A172 (cell line): ENCODE measurements at regions not wholly inside any gene's neighbourhood (a gene's known extent, or its start where the extent isn't known, plus 50 kb on each side); places are given as distances from the start of the nearest gene placed in this dataset.

Source experiments
- DNase-seq: peaks from one replicate; pipeline ENCODE4 v3.0.0-alpha.2; 2015; ENCODE audit warnings: low spot score

DNA sequence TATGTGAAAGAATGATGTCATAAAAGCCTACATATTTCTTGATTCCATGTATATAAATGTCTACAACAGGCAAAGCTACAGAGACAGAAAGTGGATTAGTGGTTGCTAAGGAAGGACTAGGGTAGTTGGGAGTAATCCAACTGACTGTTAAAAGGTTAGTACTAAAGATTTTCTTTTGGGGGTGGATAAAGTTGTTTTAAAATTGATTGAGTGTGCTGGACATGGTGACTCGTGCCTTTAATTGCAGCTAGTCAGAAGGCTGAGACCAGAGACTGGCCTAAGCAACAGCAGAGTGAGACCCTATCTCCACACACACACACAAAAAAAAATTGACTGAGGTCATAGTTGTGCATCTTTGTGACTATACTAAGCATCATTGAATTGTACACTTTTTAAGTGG, 234.3 kb downstream of the C12orf50 start:
- no peak for DNase-seq

DNA sequence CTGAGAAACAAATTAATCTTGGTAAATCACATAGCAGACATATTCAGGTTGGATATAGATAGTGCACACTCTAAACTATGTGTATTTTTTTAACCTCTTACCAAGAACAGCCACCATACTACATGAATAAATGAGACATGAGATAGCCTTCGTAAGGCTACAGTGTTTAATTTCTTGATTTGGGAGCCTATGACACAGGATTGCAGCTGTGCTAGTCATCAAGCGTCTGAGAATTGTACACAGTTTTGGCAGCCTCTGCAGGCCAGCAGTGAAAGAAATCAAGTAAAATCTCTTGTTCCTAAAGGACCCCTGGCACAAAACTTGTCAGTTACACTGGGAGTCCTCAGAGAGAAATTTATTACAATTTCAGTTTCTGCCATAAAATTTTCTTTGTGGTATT, 236.1 kb downstream of the C12orf50 start:
- no peak for DNase-seq

DNA sequence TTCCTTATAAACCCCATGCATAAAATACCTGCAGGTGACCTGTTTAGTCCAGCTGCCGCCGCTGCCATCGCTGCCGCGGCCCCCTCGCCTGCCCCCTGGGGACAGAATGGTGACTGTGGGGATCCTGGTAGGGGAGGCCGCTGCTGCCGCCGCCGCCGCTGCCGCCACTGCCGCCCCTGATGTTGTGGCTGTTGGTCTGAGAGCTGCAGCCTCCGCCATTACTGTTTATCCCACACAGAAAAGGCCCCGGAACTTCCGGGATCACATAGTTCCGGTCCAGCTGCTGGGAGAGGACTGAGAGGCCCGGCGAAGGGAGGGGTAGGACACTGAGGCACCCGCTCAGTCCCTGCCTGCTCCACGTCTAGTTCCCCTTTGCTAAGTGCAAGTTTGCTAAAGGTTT, 244.9 kb downstream of the C12orf50 start:
- no peak for DNase-seq

DNA sequence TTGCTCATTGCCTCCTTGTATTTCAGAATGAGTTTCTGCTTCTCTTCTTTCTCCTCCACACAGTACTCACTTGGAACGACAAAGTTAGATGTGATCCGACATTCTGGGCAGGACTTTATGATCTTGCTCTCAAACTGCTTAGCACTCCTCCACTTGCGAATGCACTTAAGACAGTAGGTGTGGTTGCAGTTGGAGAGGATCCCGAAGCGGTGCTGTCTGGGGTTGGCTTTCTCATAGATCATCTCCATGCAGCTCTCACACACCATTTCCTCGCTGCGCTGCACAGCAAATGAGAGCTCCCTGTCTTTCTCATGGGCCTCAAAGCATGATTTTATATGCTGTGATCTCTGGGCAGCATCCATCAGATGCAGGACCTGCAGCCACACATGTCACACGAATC, 245.7 kb downstream of the C12orf50 start:
- no peak for DNase-seq

DNA sequence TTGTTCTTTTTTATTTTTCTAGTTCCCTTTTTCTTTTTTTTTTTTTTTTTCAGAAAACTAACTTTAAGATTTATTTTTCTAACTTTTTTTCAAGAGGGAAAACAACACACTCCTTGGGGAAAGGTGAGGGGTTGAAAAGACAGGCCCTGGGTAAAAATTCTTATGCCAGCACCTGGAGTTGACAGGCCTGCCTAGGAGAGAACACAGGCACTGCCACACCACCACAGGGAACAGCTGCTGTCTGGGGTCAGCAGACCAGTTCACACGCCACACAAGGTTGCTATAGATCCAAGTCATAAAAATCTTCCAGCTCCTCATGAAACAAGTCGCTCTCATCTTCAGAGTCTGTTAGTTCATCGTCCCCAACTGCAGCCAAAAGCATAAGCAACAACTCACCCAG, 246.4 kb downstream of the C12orf50 start:
- DNase-seq: no peak

DNA sequence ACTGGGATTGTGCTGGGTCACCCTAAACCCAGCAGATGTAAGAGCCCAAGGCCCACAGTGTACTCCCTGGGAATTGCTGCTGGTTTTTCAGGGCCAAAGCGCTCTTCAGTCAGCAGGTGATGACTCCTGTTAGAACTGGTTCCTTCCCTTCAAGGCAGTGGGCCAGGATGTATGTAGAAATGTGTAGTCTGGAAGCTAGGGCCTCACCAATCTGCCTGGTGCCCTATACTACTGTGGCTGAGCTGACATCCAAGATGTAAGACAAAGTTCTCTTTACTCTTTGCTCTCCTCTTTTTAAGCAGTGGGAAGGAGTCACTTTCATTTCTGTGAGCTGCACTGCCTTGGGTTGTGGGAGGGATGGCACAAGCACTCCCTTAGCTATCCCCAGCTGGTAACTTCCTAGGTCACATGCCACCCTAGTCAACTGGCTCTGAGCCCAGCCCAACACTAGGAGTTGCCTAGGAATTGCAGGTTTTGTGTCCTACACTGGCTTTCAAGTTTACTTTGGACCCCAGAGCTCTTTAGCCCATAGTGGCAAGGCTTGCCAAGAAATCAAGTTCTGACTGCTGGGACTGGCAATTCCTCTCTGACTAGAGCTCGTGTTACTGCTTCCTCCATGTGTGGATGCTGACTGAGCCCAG, 249.2 kb downstream of the C12orf50 start:
- peak; percentile 12 for DNase-seq

DNA sequence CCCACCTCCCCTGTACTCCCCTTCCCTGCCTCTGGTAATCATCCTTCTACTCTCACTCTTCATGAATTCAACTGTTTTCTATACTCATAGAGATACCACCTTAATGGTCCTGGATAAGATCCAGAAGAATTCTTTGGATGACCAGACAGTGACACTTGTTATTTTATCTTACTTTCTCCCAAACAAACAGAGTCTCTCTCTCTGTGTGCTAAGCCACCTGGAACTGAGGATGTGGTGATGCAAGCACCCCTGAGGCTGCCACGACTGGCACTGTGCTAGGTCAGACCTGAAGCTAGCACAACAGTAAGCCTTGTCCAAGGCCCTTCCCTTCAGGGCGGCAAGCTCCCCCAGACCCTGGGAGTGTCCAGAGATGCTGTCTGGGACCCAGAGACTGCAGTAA, 250.2 kb downstream of the C12orf50 start:
- peak; percentile 55 for DNase-seq

DNA sequence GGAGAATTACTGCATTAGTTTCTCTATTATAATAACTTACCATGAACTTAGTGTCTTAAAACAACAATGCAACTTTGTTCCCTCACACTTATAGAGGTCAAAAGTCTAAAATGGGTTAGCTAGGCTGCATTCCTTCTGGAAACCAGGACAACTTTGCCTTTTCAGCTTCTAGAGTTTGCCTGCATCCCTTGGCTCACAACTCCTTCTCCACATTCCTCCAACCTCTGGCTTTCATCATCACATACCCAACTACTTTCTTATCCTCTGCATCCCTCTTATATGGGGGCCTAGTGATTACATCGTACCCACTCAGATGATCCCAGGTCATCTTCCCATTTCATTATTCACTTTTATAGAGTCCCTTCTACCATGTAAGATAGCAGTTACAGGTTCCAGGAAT, 251.1 kb downstream of the C12orf50 start:
- no peak for DNase-seq

DNA sequence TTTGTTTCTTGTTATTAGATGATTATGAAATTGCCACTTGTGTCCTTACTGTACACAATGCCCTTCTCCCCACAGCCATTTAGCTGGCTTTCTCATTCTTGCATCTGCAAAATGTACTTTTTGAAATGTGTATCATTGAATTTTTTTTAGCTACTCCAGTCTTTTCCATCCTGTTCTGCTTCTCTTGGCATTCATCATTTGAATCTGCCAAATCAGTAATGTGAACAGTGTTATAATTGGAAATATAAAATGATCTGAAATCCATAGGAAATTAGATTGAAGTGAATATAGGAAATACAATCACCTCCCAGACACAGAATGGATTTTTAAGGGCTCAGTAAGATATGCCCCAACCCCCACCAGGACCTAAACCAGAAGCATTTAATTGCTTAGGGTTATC, 253.4 kb downstream of the C12orf50 start:
- no peak for DNase-seq

DNA sequence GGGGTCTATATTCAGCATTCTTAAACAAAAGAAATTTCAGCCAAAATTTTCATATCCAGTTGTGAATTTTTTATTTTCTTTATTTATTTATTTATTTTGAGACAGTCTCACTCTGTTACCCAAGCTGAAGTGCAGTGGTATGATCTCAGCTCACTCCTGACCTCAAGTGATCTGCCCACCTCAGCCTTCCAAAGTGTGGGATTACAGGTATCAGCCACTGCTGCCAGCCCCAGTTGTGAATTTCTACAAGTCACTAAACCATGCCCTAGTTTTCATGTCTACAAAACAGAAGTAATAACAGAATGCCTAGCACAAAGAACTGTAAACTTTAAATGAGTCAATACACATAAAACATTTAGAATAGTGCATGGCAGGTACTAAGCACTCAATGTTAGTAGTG, 254.2 kb downstream of the C12orf50 start:
- no peak for DNase-seq

DNA sequence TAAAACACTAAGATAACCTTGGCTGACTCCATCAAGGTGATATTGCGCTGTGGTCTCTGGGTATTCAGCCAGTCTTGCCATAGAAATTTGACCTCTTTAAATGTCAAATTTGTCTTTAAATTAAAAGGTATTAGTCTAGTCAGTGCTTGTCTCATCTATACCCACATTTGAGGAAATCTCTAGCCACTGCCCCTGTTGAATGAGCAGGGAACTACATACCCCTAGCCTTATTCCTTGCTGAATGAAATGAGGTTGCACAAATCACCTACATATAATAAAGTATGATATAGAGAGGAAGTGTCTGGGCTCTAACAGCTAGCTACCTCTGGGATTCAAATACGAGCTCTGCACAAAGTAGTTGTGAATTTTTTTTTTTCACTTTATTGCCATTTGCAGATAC, 256.8 kb downstream of the C12orf50 start:
- DNase-seq: no peak

DNA sequence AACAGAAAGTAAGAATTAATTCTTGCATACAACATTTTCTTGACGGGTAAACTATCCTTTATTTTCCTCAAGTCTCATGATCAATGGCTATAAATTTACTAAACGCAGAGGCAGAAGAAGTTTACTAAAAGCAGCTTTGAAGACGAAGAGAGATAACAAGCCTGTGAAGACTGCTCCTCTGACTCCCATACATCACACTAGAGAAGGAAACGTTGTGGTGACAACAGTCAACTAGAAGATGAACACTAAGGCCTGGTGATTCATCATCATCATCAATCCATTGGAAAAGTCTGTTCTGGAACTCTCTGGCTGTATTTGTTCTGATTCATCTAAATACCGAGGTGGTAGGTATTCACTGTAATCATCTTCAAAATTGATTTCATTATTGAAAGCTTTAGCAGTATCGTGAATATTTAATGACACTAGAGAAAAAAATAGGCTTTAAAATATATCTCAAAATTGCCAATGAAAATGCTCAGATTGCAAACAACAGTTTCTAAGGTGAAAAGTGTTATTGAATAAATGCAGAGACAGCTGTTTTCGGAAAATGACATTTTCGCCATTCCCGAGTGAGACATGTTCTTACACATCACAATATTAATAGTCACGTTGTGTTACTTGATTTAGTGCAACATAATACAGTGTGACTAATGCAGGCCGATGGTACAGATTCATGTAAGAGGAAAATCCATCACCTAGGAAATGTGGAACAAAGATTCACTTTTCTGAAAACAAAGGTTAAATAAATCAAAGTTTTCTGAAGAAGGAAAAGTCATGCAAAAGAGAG, 260.5 kb downstream of the C12orf50 start:
- no peak for DNase-seq

DNA sequence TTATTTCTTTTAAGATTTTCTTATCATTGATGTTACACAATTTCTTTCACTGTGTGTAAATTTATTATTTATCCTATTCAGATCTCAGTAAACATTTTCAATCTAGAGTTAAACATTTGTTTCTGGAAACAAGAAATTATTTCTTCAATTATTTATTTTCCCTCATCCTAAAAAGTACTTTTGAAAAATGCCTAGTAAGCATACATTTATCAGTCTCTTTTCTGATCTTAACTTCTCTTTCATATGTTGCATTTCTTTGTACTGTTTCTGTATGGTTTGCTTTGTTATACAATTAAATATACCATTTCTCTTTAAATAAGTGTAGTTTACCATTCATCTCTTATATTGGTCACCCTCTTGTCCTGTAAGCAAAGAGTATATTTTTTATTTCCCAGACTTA, 263.2 kb downstream of the C12orf50 start:
- no peak for DNase-seq

DNA sequence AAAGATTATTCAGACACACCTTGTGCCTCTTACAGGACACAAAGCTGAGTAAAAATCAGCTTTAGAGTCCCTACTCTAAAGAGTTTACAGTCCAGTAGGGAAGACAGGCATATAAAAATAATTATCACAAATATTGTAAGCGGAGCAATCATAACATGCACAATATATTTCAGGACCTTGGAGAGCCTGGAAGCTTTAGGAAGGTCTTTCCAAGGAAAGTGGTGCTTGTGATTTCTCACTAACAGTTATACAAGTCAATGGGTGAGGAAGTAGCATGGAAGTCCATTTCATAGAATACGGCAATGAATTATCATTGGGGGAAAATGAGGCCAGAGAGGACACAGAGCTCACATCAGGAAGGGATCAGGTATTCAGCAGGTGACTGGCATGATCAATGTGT, 268.3 kb downstream of the C12orf50 start:
- no peak for DNase-seq

DNA sequence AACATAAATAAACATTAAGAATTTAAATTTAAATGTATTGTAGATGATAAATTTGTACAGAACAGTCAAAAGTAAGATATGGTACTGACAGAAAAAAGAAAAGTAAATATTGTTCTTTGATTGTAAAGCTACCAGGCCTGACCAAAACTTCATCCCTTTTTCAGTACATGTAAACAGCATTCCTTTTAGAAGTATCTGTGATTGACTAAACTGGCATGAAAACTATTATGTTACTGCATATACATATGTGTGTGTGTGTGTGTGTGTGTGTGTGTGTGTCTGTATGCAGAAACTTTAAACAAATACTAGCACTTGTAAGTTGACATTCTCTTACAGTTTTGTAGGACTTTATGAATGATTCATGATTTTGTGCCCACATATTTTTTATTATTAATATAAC, 270.9 kb downstream of the C12orf50 start:
- DNase-seq: no peak

DNA sequence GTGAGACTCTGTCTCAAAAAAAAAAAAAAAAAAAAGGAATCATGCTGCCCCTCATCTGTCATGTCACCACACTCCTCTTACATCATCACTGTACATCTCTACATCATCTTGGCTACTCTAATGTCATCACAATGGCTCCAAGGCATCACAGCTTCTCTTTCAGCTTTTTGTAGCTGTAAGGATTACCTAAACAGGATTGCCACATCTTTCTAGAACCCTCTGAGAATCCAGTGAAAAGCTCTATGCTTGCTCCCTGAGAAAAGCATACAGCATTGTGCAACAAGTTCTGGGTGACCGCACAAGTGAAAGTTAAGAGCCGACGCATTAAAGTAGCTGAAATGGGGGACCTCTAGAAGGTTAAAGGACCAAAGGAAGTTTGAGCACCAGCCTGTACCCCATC, 272.5 kb downstream of the C12orf50 start:
- DNase-seq: no peak

DNA sequence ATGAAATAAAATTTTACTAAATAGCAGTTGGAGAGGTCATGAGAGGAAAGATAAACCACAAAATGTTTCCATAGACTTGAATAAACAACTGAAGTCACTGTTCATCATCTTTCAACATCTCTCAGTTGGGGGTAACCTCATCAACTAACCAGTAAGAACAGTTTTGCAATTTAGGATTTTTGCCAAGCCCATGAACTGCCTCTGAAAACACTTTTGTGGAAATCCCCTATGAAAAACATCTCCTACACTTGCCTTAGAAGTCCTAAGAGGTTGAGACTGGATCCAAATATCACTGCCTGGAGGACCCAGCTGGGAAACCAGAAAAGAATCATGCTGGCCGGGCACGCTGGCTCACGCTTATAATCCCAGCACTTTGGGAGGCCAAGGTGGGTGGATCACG, 273.1 kb downstream of the C12orf50 start:
- DNase-seq: peak; percentile 95

DNA sequence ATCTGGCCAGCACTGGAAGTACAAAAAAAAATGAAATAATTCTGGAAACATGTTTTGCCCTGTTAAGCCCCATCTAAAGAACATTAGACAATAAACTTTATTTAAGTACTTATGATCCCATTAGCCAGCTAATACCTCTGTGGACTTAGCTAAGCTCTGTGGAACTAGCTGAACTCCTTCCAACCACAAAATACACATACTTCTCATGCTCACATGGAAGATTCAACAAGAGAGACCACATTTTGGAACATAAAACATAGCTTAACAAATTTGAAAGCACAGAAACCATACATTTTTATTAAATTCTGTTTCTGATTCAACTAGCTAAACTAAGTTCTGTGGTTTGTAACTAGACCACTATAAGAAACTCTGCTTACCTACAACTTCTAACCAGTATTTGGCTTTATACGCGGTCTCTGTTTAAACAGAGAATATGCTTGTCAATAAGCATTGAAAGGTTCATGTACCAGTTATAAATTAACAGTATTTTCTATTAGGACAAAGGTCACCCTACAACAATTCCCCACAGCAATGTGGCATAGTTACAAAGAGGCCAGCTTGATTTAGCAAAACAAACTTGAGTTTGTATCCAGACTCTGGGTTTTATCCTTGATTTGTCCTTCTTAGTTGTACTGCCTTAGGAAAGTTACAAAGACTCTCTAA, 300.1 kb downstream of the C12orf50 start:
- DNase-seq: no peak

DNA sequence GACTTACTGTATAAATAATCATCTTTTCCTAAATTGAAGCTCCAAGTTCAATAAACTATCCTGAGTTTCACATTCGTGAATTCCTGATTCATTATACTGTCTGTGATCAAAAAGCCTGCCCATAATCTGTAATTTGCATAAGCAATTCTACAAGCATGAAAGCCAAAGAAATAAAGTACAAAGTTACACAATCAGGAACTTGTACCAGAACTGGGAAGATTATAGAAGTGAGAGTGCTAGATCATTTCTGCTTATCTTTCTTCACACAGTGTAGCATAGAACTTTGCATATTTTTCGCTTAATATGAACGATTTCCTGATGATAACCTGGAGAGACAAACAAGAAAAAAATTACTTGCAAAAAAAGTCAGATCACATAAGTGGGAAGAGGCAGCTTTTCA, 308.2 kb downstream of the C12orf50 start:
- no peak for DNase-seq

DNA sequence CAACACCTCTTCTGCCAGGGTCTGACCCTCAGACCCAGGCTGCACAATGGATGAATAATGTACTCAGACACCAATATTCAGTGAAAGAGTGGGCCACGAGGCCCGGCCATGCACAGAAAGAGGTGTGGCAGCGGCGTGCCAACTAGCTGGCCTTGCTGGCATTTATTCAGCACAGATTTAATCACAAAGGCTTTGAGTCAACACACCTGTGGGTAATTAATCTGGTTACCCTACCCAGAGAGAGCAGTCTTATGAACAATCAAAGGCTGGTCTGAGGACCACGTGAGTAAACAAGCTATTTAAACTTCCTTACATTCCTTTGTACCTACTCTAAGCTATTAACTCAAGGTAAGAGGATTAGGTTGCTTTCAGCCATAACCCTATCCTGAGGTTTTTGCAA, 324.8 kb downstream of the C12orf50 start:
- DNase-seq: no peak

DNA sequence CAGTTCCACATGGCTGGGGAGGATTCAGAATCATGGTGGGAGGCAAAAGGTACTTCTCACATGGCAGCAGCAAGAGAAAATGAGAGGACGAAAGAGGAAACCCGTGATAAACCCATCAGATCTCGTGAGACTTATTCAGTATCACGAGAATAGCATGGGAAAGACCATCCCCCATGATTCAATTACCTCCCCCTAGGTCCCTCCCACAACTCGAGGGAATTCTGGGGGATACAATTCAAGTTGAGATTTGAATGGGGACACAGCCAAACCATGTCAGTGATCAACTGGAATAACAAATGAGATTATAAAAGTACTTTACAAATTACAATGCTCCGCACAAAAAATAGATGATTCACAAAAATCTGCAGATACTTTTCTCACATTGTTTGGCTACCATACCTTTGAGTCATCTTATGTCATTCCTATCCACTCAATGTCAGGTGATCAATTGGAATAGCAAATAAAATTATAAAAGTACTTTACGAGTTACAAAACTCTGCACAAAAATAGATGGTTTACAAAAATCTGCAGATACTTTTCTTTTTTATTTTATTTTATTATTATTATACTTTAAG, 338.9 kb downstream of the C12orf50 start:
- peak; percentile 68 for DNase-seq

DNA sequence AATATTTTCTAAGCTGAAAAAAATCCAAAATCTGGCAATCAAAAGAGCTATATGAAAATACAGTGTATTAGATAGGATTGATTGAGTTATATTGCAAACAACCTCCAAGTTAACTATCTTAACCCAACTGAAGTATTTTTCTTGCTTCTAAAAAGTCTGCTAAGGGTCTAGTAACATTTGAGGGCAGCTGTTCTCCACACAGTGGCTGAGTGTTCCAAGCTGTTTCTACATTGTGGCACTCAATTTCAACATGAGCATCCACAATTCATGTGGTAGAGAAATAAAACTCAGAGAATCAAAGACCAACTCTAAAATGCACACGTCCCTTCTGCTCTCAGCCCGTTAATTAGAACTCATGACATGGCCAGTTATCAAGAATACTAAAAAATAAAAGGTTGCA, 340.0 kb downstream of the C12orf50 start:
- no peak for DNase-seq

DNA sequence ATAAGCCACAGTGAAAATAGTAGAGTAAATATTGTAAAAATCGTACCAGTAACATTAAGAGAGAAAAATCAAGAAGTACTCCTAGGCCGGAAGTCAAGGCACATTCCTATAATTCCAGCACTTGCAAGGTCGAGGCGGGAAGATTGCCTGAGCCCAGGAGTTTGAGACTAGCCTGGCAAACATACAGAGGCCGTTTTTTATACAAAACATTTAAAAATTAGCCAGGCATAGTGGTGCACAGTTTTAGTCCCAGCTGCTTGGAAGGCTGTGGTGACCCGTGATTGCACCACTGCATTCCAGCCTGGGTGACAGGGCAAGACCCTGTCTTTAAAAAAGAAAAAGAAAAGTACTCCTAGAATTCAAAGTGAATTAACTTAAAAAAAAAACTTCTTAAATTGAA, 341.8 kb downstream of the C12orf50 start:
- DNase-seq: peak; percentile 61
